Superior temporal gyrus (tissue), 1 donor: ENCODE measurements at regions not wholly inside any gene's neighbourhood (a gene's known extent, or its start where the extent isn't known, plus 50 kb on each side); places are given as distances from the start of the nearest gene placed in this dataset.
"Not testable (repeated sequence)": the region's sequence is repeated elsewhere in the genome, so short reads cannot be mapped to it uniquely, and the experiment has no call there.

Experiments
- DNase-seq: peaks from one replicate; pipeline ENCODE4 v3.0.0-alpha.2; 2016; ENCODE audit errors: extremely low spot score

- DNase-seq = not testable (repeated sequence)
These were observed 177.2 kb upstream of the TBX18 start for GRCh38 chr6:84941609-84942008.

GRCh38 chr6:84929212-84929611, 164.8 kb upstream of the TBX18 start:
- no peak for DNase-seq

- no peak for DNase-seq
These were observed 163.2 kb upstream of the TBX18 start for GRCh38 chr6:84927551-84927950.

GRCh38 chr6:84926189-84927155, 162.1 kb upstream of the TBX18 start:
- DNase-seq = no peak

GRCh38 chr6:84921891-84922290, 157.5 kb upstream of the TBX18 start:
- no peak for DNase-seq

GRCh38 chr6:84920021-84920420, 155.6 kb upstream of the TBX18 start:
- no peak for DNase-seq

- DNase-seq = no peak
These were observed 152.3 kb upstream of the TBX18 start for GRCh38 chr6:84916704-84917103.

- no peak for DNase-seq
These were observed 148.3 kb upstream of the TBX18 start for GRCh38 chr6:84912472-84913322.

- no peak for DNase-seq
These were observed 146.7 kb upstream of the TBX18 start for GRCh38 chr6:84910906-84911607.

- no peak for DNase-seq
These were observed 144.0 kb upstream of the TBX18 start for GRCh38 chr6:84908304-84908904.

GRCh38 chr6:84906514-84906913, 142.1 kb upstream of the TBX18 start:
- no peak for DNase-seq

- no peak for DNase-seq
These were observed 141.4 kb upstream of the TBX18 start for GRCh38 chr6:84905823-84906222.

- DNase-seq = no peak
These were observed 138.0 kb upstream of the TBX18 start for GRCh38 chr6:84902354-84902928.

GRCh38 chr6:84897988-84898594, 133.7 kb upstream of the TBX18 start:
- DNase-seq = no peak

- DNase-seq = no peak
These were observed 132.6 kb upstream of the TBX18 start for GRCh38 chr6:84897011-84897410.

- no peak for DNase-seq
These were observed 128.3 kb upstream of the TBX18 start for GRCh38 chr6:84892671-84893070.

GRCh38 chr6:84882768-84883766, 118.7 kb upstream of the TBX18 start:
- no peak for DNase-seq

- DNase-seq = not testable (repeated sequence)
These were observed 115.0 kb upstream of the TBX18 start for GRCh38 chr6:84879385-84879784.

- no peak for DNase-seq
These were observed 113.3 kb upstream of the TBX18 start for GRCh38 chr6:84877515-84878210.
